Motor neuron (in vitro differentiated cells): ENCODE measurements at regions not wholly inside any gene's neighbourhood (a gene's known extent, or its start where the extent isn't known, plus 50 kb on each side); places are given as distances from the start of the nearest gene placed in this dataset.
A peak's percentile ranks its signal among the peaks of the same experiment; 100 is the strongest.
"Not testable (repeated sequence)": the region's sequence is repeated elsewhere in the genome, so short reads cannot be mapped to it uniquely, and the experiment has no call there.

ENCODE experiments used
- ATAC-seq, 8 experiments: fragments of 200-7000 bp; cut with Tn5 transposase; replicated peaks in 6 of 8; 2 replicates each; pipeline ENCODE4 v1.8.0; 2021; ENCODE audit warnings: mild to moderate bottlenecking in 8 of 8, moderate library complexity in 8 of 8
- H3K27ac ChIP-seq, 2 donors: fragments of 250-450 bp; sonication (Bioruptor Pico); 2 replicates each; pipeline ENCODE4 v1.9.0; 2021; ENCODE audit warnings: antibody characterized with exemption in 2 of 2, mild to moderate bottlenecking in 2 of 2, moderate library complexity in 1 of 2
- H3K4me1 ChIP-seq, 2 donors: fragments of 250-450 bp; sonication (Bioruptor Pico); replicated peaks in 1 of 2; 2 replicates each; pipeline ENCODE4 v1.6.1; 2021; ENCODE audit warnings: antibody characterized with exemption in 2 of 2, mild to moderate bottlenecking in 2 of 2, moderate library complexity in 1 of 2
- H3K4me3 ChIP-seq, 5 donors: fragments of 250-450 bp; sonication (Bioruptor Pico); 2 replicates each; pipeline ENCODE4 v1.9.0; 2021; ENCODE audit warnings: antibody characterized with exemption in 5 of 5, mild to moderate bottlenecking in 5 of 5, moderate library complexity in 4 of 5
- WGBS, 10 experiments: fragments of 450-650 bp; shearing (Covaris generic); methylation state at CpG; one replicate each; pipeline ENCODE4 v1.0.0; 2022; 5-methylcytosine and 5-hydroxymethylcytosine counted together
- in situ Hi-C, 9 experiments: fragments of 400-800 bp; cut with MboI; loops; one replicate each; pipeline ENCODE4 v1.15.0; 2021; ENCODE audit warnings: low sequenced_read_pairs in 9 of 9, low pct_unique_long_range_greater_than_20kb in 2 of 9; ENCODE audit not compliant: unreplicated experiment in 9 of 9

DNA sequence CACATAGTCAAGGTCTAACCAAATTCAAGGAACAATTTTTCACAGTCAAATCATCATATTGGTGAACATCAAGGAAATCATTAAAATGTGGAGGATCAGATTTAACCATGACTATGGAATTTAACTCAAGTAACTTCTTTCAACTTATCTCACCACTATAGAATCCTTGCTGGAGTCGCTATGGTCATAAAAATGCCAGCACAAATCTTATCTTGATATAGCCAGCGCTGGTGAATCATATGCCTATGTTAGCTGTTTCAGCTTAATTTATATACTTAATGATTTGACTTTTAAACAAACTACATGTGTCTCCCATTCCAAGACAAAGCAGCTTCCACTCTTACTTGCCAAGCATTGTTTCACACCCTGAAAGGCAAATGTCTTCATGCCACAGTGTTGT, 416.4 kb downstream of the CDH11 start:
- WGBS, 10 experiments: 39 to 100% (median 83%) methylated on average over 1 to 2 of the region's 2 CpGs; no CpG with 5 or more reads in 4 of the 10 experiments

GRCh38 chr16:64704386-64704785, 417.5 kb downstream of the CDH11 start:
- H3K27ac ChIP-seq: no peak overlapping the region
- no peaks in the 10 kb centered on the region for H3K4me1 ChIP-seq
- 6 to 95% (median 65%) methylated on average over 2 of the region's 2 CpGs; no CpG with 5 or more reads in 3 of the 10 experiments for WGBS, 10 experiments
- in situ Hi-C loops: loop anchor here in 1 of 9 experiments (25.0 kb wide), 1 partner anchor 408 kb away; the partner anchor contains the start of gene CDH11
- H3K4me3 ChIP-seq: no peak overlapping the region
- ATAC-seq: no peak

More for the DNA sequence above, 416.4 kb downstream of the CDH11 start:
- Histone ChIP-seq H3K4me1 (no peaks in the 10 kb centered on the region), H3K27ac (no peak overlapping the region), H3K4me3 (no peak overlapping the region)
- in situ Hi-C loops: loop anchor here in 1 of 9 experiments (25.0 kb wide), 1 partner anchor 407 kb away; the partner anchor contains the start of gene CDH11
- ATAC-seq: no peak

DNA sequence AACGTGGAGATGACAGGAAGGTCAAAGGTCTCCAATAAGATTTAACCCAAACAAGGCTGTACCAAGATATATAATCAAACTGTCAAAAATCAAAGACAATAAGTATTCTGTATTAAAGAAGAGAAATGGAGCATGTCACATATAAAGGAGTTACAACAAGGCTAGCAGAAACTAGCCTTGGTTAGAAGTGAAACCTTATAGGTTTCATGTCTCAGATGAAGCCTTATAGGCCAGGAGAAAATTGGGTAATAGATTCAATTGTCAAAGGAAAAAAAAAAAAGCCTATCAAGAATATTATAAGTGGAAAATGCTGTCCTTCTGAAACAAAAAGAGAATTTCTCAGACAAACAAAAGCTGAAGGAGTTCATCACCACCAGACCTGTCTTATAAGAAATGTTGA, 419.4 kb downstream of the CDH11 start:
- in situ Hi-C loops: loop anchor here in 1 of 9 experiments (25.0 kb wide), 1 partner anchor 410 kb away; the partner anchor contains the start of gene CDH11
- 33 to 71% (median 59%) methylated on average over 1 of the region's 1 CpG for WGBS, 10 experiments
- no peak for ATAC-seq
- Histone ChIP-seq H3K4me1 (no peaks in the 10 kb centered on the region), H3K27ac (no peak overlapping the region), H3K4me3 (no peak overlapping the region)

- in situ Hi-C loops: loop anchor here in 1 of 9 experiments (25.0 kb wide), 1 partner anchor 412 kb away; the partner anchor contains the start of gene CDH11
- H3K27ac ChIP-seq: no peak overlapping the region
- no peak overlapping the region for H3K4me3 ChIP-seq
- 40 to 100% (median 71%) methylated on average over 1 to 2 of the region's 3 CpGs; no CpG with 5 or more reads in 6 of the 10 experiments for WGBS, 10 experiments
- ATAC-seq: no peak
- no peaks in the 10 kb centered on the region for H3K4me1 ChIP-seq
These were observed 421.2 kb downstream of the CDH11 start for GRCh38 chr16:64700628-64701027.

DNA sequence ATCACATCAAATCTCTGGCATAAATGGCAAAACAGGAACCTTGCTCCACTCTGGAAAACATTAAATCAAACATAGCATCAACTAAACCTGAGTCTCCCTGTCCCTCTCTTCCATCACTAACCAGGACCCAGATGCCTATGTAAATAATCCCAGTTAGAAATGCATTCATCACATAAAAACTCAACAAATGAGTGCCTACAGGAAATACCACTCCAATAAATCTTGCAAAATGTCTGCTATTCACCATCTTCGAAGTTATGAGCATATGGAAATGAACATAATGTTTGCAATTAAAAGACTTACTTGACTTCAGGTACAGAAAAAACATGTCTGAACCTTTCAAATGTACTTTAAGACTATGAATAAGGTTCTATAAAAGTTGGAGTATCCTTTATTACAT, 425.0 kb downstream of the CDH11 start:
- no peak overlapping the region for H3K27ac ChIP-seq
- no peak overlapping the region for H3K4me3 ChIP-seq
- in situ Hi-C loops: no loop called here
- 0 to 100% (median 25%) methylated on average over 1 of the region's 1 CpG; no CpG with 5 or more reads in 1 of the 10 experiments for WGBS, 10 experiments
- peak in 2 of 8 experiments; percentile 32 for ATAC-seq
- H3K4me1 ChIP-seq: no peaks in the 10 kb centered on the region

DNA sequence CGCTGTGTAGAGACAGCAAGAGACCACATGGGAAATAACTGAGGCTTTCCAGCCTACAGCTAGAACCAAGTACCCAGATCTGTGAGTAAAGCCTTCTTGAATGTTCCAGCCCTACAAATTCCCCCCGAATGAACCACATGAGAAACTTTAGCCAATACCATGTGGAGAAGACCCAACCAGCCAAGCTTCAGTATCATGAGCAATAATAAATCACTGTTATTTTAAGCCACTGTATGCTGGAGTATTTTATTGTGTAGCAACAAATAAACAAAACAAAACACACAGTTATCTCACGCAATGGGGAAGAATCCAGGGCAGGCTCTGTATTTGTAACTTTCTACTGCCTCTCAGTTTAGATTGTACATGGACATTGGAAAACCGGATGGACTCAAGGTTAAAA, 426.2 kb downstream of the CDH11 start:
- in situ Hi-C loops: no loop called here
- Histone ChIP-seq H3K27ac (no peak overlapping the region), H3K4me3 (no peak overlapping the region), H3K4me1 (no peaks in the 10 kb centered on the region)
- peak in 1 of 8 experiments; percentile 25 for ATAC-seq
- 50 to 93% (median 84%) methylated on average over 2 to 4 of the region's 4 CpGs; no CpG with 5 or more reads in 4 of the 10 experiments for WGBS, 10 experiments

DNA sequence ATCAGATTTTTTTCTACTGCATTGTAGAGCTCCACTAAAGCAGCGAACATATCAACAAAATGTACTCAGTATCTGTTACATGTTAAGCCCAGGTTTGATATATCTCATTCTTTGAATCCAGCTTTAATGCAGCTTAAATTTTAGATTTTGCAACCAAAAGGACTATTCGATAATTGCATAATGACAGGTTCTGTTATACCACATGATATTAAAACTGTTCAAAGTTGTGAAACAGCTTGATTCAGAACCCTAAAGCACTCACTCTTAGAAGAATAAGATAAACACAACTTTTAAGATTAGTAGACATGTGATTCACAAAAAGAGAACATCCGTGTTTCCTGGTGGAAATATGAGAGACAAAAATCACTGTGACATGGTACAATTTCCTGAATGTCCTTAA, 427.9 kb downstream of the CDH11 start:
- ATAC-seq: no peak
- Histone ChIP-seq H3K4me3 (no peak overlapping the region), H3K27ac (no peak overlapping the region), H3K4me1 (no peaks in the 10 kb centered on the region)
- 32 to 100% (median 91%) methylated on average over 1 to 3 of the region's 3 CpGs; no CpG with 5 or more reads in 2 of the 10 experiments for WGBS, 10 experiments
- in situ Hi-C loops: no loop called here

GRCh38 chr16:64687786-64688185, 434.1 kb downstream of the CDH11 start:
- in situ Hi-C loops: no loop called here
- Histone ChIP-seq H3K4me3 (no peak overlapping the region), H3K4me1 (peaks cover 0 to 3% of the 10 kb centered on the region in 2 donors), H3K27ac (no peak overlapping the region)
- no peak for ATAC-seq
- WGBS, 10 experiments: 57 to 100% (median 89%) methylated on average over 2 to 4 of the region's 4 CpGs; no CpG with 5 or more reads in 1 of the 10 experiments

GRCh38 chr16:64687123-64687522, 434.7 kb downstream of the CDH11 start:
- 20 to 100% (median 78%) methylated on average over 1 to 2 of the region's 2 CpGs; no CpG with 5 or more reads in 1 of the 10 experiments for WGBS, 10 experiments
- ATAC-seq: peak in 1 of 8 experiments; percentile 75
- in situ Hi-C loops: no loop called here

GRCh38 chr16:64679976-64680690, 441.7 kb downstream of the CDH11 start:
- H3K4me3 ChIP-seq: no peak overlapping the region
- in situ Hi-C loops: no loop called here

More at GRCh38 chr16:64687123-64687522, 434.7 kb downstream of the CDH11 start:
- no peak overlapping the region for H3K4me3 ChIP-seq
- H3K27ac ChIP-seq: no peak overlapping the region
- H3K4me1 ChIP-seq: peaks cover 0 to 3% of the 10 kb centered on the region in 2 donors

GRCh38 chr16:64669573-64669972, 452.3 kb downstream of the CDH11 start:
- Histone ChIP-seq H3K27ac (no peak overlapping the region), H3K4me3 (no peak overlapping the region), H3K4me1 (peaks cover 0 to 5% of the 10 kb centered on the region in 2 donors)
- 81 to 100% (median 100%) methylated on average over 1 to 7 of the region's 8 CpGs; no CpG with 5 or more reads in 1 of the 10 experiments for WGBS, 10 experiments
- in situ Hi-C loops: no loop called here
- ATAC-seq: no peak

More at GRCh38 chr16:64679976-64680690, 441.7 kb downstream of the CDH11 start:
- Histone ChIP-seq H3K27ac (no peak overlapping the region), H3K4me1 (no peaks in the 10 kb centered on the region)
- ATAC-seq: no peak
- WGBS, 10 experiments: 31 to 96% (median 74%) methylated on average over 2 to 4 of the region's 4 CpGs; no CpG with 5 or more reads in 2 of the 10 experiments

- Histone ChIP-seq H3K27ac (no peak overlapping the region), H3K4me3 (no peak overlapping the region), H3K4me1 (peaks cover 0 to 5% of the 10 kb centered on the region in 2 donors)
- 60 to 100% (median 85%) methylated on average over 1 to 3 of the region's 3 CpGs; no CpG with 5 or more reads in 1 of the 10 experiments for WGBS, 10 experiments
- ATAC-seq: peak; percentile 11 to 93 (median 64)
- in situ Hi-C loops: no loop called here
These were observed 454.5 kb downstream of the CDH11 start for GRCh38 chr16:64667334-64667877.

- ATAC-seq, H3K27ac ChIP-seq, H3K4me3 ChIP-seq, in situ Hi-C loops, H3K4me1 ChIP-seq: not testable (repeated sequence)
These were observed 459.6 kb downstream of the CDH11 start for GRCh38 chr16:64662312-64662711.
